K562 (cell line): ENCODE measurements at regions not wholly inside any gene's neighbourhood (a gene's known extent, or its start where the extent isn't known, plus 50 kb on each side); places are given as distances from the start of the nearest gene placed in this dataset.

ENCODE experiments used
- ATAC-seq: fragments of 200-7000 bp; cut with Tn5 transposase; 3 replicates; pipeline ENCODE4 v1.9.1; 2020; ENCODE audit warnings: moderate library complexity
- BruUV-seq: library from RNA; stranded (reverse); fragments of 400-500 nt; replicated peaks from 2 replicates; lab custom pipeline; 2021; lab: Mats Ljungman, UMichigan
- CTCF ChIA-PET: fragments of 300-600 bp; formaldehyde crosslinking; extraction: SDS; loops from one replicate; lab custom pipeline; 2021; ENCODE audit warnings: low intra/inter-chr PET ratio; lab: Yijun Ruan, JAX
- POLR2A ChIA-PET: fragments of 300-600, 350-650 bp; sonication (Branson Sonifier 250); formaldehyde crosslinking; extraction: SDS; loops from one replicate; lab custom pipeline; 2021; ENCODE audit warnings: antibody characterized with exemption, inconsistent platforms; lab: Yijun Ruan, JAX
- DNase-seq, 4 experiments: peaks; one replicate each; pipeline versions ENCODE4 v3.0.0 to v3.0.0-alpha.2; 2011 to 2018; ENCODE audit warnings: low spot score in 3 of 4, mixed read lengths in 3 of 4; ENCODE audit errors: extremely low read depth in 1 of 4
- FAIRE-seq: peaks from 2 replicates; lab custom pipeline; 2011; peaks lifted over from hg19 to GRCh38; lab: Jason Lieb, UNC
- H2AFZ ChIP-seq: 2 replicates; pipeline ENCODE4 v1.6.0; 2011; ENCODE audit warnings: low read depth, low read length, control low read depth, inconsistent platforms
- H3K27ac ChIP-seq: fragments of 200-600 bp; 3 replicates; pipeline ENCODE4 v1.8.0; 2011; ENCODE audit warnings: low read depth, mild to moderate bottlenecking, control low read depth, inconsistent platforms, low read length, moderate library complexity, mixed read lengths; ENCODE audit errors: extremely low read depth
- H3K27me3 ChIP-seq, 2 experiments: fragments of 300-600 bp in 1 of 2; 2 replicates in 1 of 2; 3 replicates in 1 of 2; pipeline versions ENCODE4 v1.6.0 to v1.8.0; 2011; ENCODE audit warnings: inconsistent platforms in 2 of 2, low read length in 2 of 2, mild to moderate bottlenecking in 1 of 2, mixed read lengths in 1 of 2, moderate library complexity in 1 of 2; ENCODE audit not compliant: control insufficient read depth in 2 of 2, insufficient read depth in 2 of 2
- H3K36me3 ChIP-seq: fragments of 300-600 bp; 3 replicates; pipeline ENCODE4 v1.8.0; 2011; ENCODE audit warnings: mild to moderate bottlenecking, low read length, inconsistent platforms; ENCODE audit not compliant: control insufficient read depth, insufficient read depth
- H3K4me1 ChIP-seq, 2 experiments: fragments of 200-600 bp in 1 of 2; replicated peaks in 1 of 2; 2 replicates in 1 of 2; 3 replicates in 1 of 2; pipeline versions ENCODE4 v1.5.1 to v1.8.0; 2011; ENCODE audit warnings: inconsistent platforms in 2 of 2, low read length in 2 of 2, mild to moderate bottlenecking in 1 of 2, mixed read lengths in 1 of 2, moderate library complexity in 1 of 2; ENCODE audit not compliant: control insufficient read depth in 2 of 2, insufficient read depth in 2 of 2
- H3K4me2 ChIP-seq: 2 replicates; pipeline ENCODE4 v1.6.1; 2011; ENCODE audit warnings: low read length, control low read depth, inconsistent platforms, mixed read lengths; ENCODE audit not compliant: insufficient read depth
- H3K4me3 ChIP-seq: fragments of 200-600 bp; sonication (generic), shearing (Covaris generic); 2 replicates; pipeline ENCODE4 v1.5.1; 2016; ENCODE audit warnings: control low read depth, inconsistent platforms
- H3K79me2 ChIP-seq: fragments of 200-600 bp; 3 replicates; pipeline ENCODE4 v1.8.0; 2011; ENCODE audit warnings: low read length, inconsistent platforms; ENCODE audit not compliant: control insufficient read depth, insufficient read depth
- H3K9ac ChIP-seq, 2 experiments: 2 replicates each; pipeline versions ENCODE4 v1.6.0 to v1.6.1; 2011; ENCODE audit warnings: low read depth in 2 of 2, low read length in 2 of 2, control low read depth in 1 of 2, inconsistent platforms in 1 of 2, mild to moderate bottlenecking in 1 of 2, mixed read lengths in 1 of 2; ENCODE audit not compliant: insufficient read depth in 1 of 2
- H3K9me1 ChIP-seq: one replicate; pipeline ENCODE4 v1.6.0; 2011; ENCODE audit warnings: inconsistent platforms, mild to moderate bottlenecking, low read length, moderate library complexity; ENCODE audit not compliant: control insufficient read depth, insufficient read depth
- H3K9me3 ChIP-seq: replicated peaks from 2 replicates; pipeline ENCODE4 v1.5.1; 2011; ENCODE audit warnings: low read depth, low read length, inconsistent platforms; ENCODE audit not compliant: control insufficient read depth, insufficient read depth
- H4K20me1 ChIP-seq: replicated peaks from 2 replicates; pipeline ENCODE4 v1.6.1; 2011; ENCODE audit warnings: low read length, inconsistent platforms, mixed read lengths; ENCODE audit not compliant: control insufficient read depth, insufficient read depth
- ATF4 ChIP-seq: fragments of 450-650 bp; formaldehyde crosslinking; IDR thresholded peaks from 2 replicates; pipeline ENCODE4 v1.4.0; 2022; ENCODE audit warnings: mild to moderate bottlenecking, moderate library complexity
- BRF1 ChIP-seq: IDR thresholded peaks from 3 replicates; pipeline ENCODE4 v1.6.1; 2011; ENCODE audit warnings: borderline replicate concordance, mild to moderate bottlenecking; ENCODE audit not compliant: insufficient read length; ENCODE audit errors: extremely low read depth
- HINFP ChIP-seq: fragments of 450-650 bp; conservative IDR thresholded peaks from 2 replicates; pipeline ENCODE4 v1.6.1; 2016; ENCODE audit warnings: missing genetic modification characterization, low read depth, mild to moderate bottlenecking, control low read depth, missing compliant biosample characterization
- NCOA4 ChIP-seq: fragments of 450-650 bp; IDR thresholded peaks from 2 replicates; pipeline ENCODE4 v1.6.1; 2018; ENCODE audit warnings: mild to moderate bottlenecking; ENCODE audit not compliant: partially characterized antibody
- PRPF4 ChIP-seq: fragments of 200-400 bp; formaldehyde crosslinking; IDR thresholded peaks from one replicate; pipeline ENCODE4 v1.6.1; 2017; ENCODE audit warnings: low read length, low read depth, mild to moderate bottlenecking; ENCODE audit not compliant: insufficient read depth, poor library complexity, severe bottlenecking
- SP2 ChIP-seq: IDR thresholded peaks from 2 replicates; pipeline ENCODE4 v1.6.1; 2011; ENCODE audit warnings: mild to moderate bottlenecking, low read depth, low read length, moderate library complexity; ENCODE audit not compliant: poor library complexity, severe bottlenecking; ENCODE audit errors: extremely low read depth
- SREBF2 ChIP-seq: sonication (generic); formaldehyde crosslinking; IDR thresholded peaks from 2 replicates; pipeline ENCODE4 v1.4.0; 2020; ENCODE audit warnings: mild to moderate bottlenecking, missing genetic modification reagents
- SRSF1 ChIP-seq: fragments of 200-400 bp; formaldehyde crosslinking; IDR thresholded peaks from 2 replicates; pipeline ENCODE4 v1.6.1; 2017; ENCODE audit warnings: mild to moderate bottlenecking, low read depth, low read length, moderate library complexity
- YY1 ChIP-seq, 3 experiments: IDR thresholded peaks; 2 replicates each; pipeline ENCODE4 v1.6.1; 2011; ENCODE audit warnings: low read length in 2 of 3, mild to moderate bottlenecking in 2 of 3, moderate library complexity in 2 of 3, borderline replicate concordance in 1 of 3, control low read depth in 1 of 3, low read depth in 1 of 3; ENCODE audit not compliant: insufficient read depth in 3 of 3, insufficient replicate concordance in 2 of 3, control insufficient read depth in 1 of 3, insufficient read length in 1 of 3; ENCODE audit errors: extremely low read depth in 1 of 3
- ZEB2 ChIP-seq: fragments of 450-650 bp; IDR thresholded peaks from 2 replicates; pipeline ENCODE4 v1.6.1; 2016
- ZNF586 ChIP-seq: fragments of 450-650 bp; formaldehyde crosslinking; conservative IDR thresholded peaks from 2 replicates; pipeline ENCODE4 v1.4.0; 2020; ENCODE audit warnings: mild to moderate bottlenecking, moderate library complexity
- ZSCAN29 ChIP-seq: fragments of 450-650 bp; IDR thresholded peaks from 2 replicates; pipeline ENCODE4 v1.6.1; 2017
- WGBS: fragments of 100-300 bp; shearing (Covaris generic); methylation state at CpG from one replicate; pipeline ENCODE4 v1.1.6; 2016; ENCODE audit warnings: low coverage, mixed read lengths; ENCODE audit not compliant: insufficient coverage; ENCODE audit errors: missing lambda C conversion rate; 5-methylcytosine and 5-hydroxymethylcytosine counted together
- in situ Hi-C: fragments of 300-500 bp; cut with MboI; formaldehyde crosslinking; loops from 4 replicates; pipeline ENCODE4 v1.15.0; 2018; ENCODE audit warnings: inconsistent platforms, mixed read lengths
- intact Hi-C: fragments of 100-400 bp; cut with micrococcal nuclease; formaldehyde crosslinking; loops from 2 replicates; pipeline ENCODE4 v1.14.2; 2022
- TF ChIP-seq, protein P1 (sequence below): fragments of 250-450 bp; sonication (Bioruptor Pico); IDR thresholded peaks from 2 replicates; pipeline ENCODE4 v1.5.0; 2021

DNA sequence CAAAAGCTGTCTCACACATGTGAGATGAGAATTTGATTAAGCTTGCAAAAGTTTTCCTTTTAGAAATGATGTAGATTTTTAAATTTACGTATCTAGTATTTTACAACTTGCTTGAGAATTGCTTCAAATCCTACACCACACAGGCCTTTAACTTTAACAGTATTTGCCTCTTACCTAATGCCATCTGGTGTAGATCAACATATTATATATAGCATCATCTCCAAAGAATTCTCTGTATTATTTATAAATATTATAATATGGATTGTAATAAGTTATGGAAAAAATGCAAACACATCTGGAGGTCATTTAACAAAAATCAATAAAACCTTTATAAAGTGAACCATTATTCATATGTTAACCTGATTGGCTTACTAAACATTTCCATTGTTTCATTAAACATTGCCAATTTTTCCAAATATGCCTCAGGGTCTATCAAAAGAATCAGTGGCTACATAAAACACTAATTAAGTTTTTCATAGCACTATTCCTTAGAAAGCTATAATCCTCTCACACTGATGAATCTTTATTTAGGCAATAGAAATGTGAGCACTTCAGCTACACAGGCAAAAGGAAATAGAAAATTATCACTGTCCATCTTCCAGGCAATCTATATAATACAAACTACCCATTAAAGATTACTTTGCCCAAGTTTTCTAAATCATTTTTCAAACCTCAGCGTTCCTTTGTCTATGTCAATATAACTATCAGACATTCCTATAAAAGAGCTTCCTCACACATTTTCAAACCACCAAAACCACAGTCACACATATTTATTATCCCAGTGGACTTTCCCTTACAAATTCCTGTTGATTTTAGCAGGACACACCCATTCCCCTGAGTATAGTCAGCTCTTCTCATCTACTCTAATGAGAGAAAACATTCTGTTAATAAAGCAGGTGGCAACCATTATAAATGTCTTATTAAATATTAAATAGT, 83.5 kb upstream of the INTU start:
- H3K27ac ChIP-seq = no peak overlapping the region
- no peaks in the 10 kb centered on the region; the same call in 1 of the 2 replicates for H3K9me3 ChIP-seq
- CTCF ChIA-PET = interaction anchor here (0.6 kb wide), 1 partner anchor 44 kb away, joined by 3 read pairs; no protein-coding TSS in a partner anchor
- no TSS peak for BruUV-seq
- no peaks in the 10 kb centered on the region for H3K36me3 ChIP-seq
- POLR2A ChIA-PET = no interaction called here
- H2AFZ ChIP-seq = no peak overlapping the region
- H3K79me2 ChIP-seq = no peaks in the 10 kb centered on the region
- H3K4me3 ChIP-seq = no peak overlapping the region
- no peak overlapping the region for H3K4me2 ChIP-seq
- no peaks in the 10 kb centered on the region for H4K20me1 ChIP-seq
- FAIRE-seq = no peak
- no peaks in the 10 kb centered on the region for H3K9me1 ChIP-seq
- no peak overlapping the region for H3K9ac ChIP-seq
- in situ Hi-C loops = no loop called here
- H3K4me1 ChIP-seq = no peaks in the 10 kb centered on the region
- no peak for ATAC-seq
- peaks cover 0 to 5% of the 10 kb centered on the region in 2 experiments; a peak in 2 of 5 replicates for H3K27me3 ChIP-seq
- no peak for DNase-seq
- WGBS = 2% methylated on average over 2 of the region's 2 CpGs
- intact Hi-C loops = no loop called here
- TF ChIP-seq NCOA4 (no peak), BRF1 (no peak), SRSF1 (no peak), PRPF4 (no peak), ZNF586 (CRISPR knock-in tag) (no peak), SP2 (no peak), ZEB2 (no peak), ZSCAN29 (no peak), YY1 (IDR thresholded peaks at IDR 0.05; ENCODE audit: borderline replicate concordance in 1 of 3, control insufficient read depth in 1 of 3, extremely low read depth in 1 of 3, insufficient read depth in 3 of 3, insufficient read length in 1 of 3, insufficient replicate concordance in 2 of 3, low read depth in 1 of 3, low read length in 2 of 3) (no peak), HINFP (tag) (no peak), ATF4 (CRISPR knock-in tag) (no peak), SREBF2 (no peak)
- TF ChIP-seq, protein P1, sequence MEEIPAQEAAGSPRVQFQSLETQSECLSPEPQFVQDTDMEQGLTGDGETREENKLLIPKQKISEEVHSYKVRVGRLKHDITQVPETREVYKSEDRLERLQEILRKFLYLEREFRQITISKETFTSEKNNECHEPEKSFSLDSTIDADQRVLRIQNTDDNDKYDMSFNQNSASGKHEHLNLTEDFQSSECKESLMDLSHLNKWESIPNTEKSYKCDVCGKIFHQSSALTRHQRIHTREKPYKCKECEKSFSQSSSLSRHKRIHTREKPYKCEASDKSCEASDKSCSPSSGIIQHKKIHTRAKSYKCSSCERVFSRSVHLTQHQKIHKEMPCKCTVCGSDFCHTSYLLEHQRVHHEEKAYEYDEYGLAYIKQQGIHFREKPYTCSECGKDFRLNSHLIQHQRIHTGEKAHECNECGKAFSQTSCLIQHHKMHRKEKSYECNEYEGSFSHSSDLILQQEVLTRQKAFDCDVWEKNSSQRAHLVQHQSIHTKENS = no peak
